ENCODE measurements at regions not wholly inside any gene's neighbourhood (a gene's known extent, or its start where the extent isn't known, plus 50 kb on each side); places are given as distances from the start of the nearest gene placed in this dataset.

- BruUV-seq (replicated peaks): no TSS peak
- Histone ChIP-seq H3K4me3 (ENCODE audit: low read depth, low read length, poor library complexity, severe bottlenecking) (no peak overlapping the region), H3K36me3 (ENCODE audit: insufficient read depth, low read length, poor library complexity, severe bottlenecking) (no peaks in the 10 kb centered on the region), H3K9me3 (ENCODE audit: low read depth, low read length, poor library complexity, severe bottlenecking) (no peaks in the 10 kb centered on the region), H3K27ac (ENCODE audit: low read depth, low read length, poor library complexity, severe bottlenecking) (no peak overlapping the region), H3K4me1 (ENCODE audit: insufficient read depth, low read length, poor library complexity, severe bottlenecking) (no peaks in the 10 kb centered on the region), H3K27me3 (replicated peaks; ENCODE audit: insufficient read depth, low read depth, low read length, poor library complexity) (no peaks in the 10 kb centered on the region)
- intact Hi-C loops (cut with micrococcal nuclease; ENCODE audit: unreplicated experiment): no loop called here
- no peak for DNase-seq (ENCODE audit: low spot score)
- ChIA-PET CTCF (no interaction called here), POLR2A (ENCODE audit: low non-redundant PET) (no interaction called here)
- TF ChIP-seq CTCF (conservative IDR thresholded peaks at IDR 0.05; ENCODE audit: low read depth, low read length): no peak
- TF ChIP-seq EZH2 (IDR thresholded peaks at IDR 0.05; ENCODE audit: borderline replicate concordance, low read depth, low read length, poor library complexity, severe bottlenecking): no peak
Observed at GRCh38 chr5:98492258-98492657, 281.2 kb upstream of the RGMB start.

- H3K4me1 ChIP-seq (ENCODE audit: insufficient read depth, low read length, poor library complexity, severe bottlenecking): no peaks in the 10 kb centered on the region
- H3K36me3 ChIP-seq (ENCODE audit: insufficient read depth, low read length, poor library complexity, severe bottlenecking): no peaks in the 10 kb centered on the region
- no peaks in the 10 kb centered on the region for H3K9me3 ChIP-seq (ENCODE audit: low read depth, low read length, poor library complexity, severe bottlenecking)
- H3K27ac ChIP-seq (ENCODE audit: low read depth, low read length, poor library complexity, severe bottlenecking): no peak overlapping the region
- ChIA-PET POLR2A (ENCODE audit: low non-redundant PET) (no interaction called here), CTCF (no interaction called here)
- H3K27me3 ChIP-seq (replicated peaks; ENCODE audit: insufficient read depth, low read depth, low read length, poor library complexity): no peaks in the 10 kb centered on the region
- intact Hi-C loops (cut with micrococcal nuclease; ENCODE audit: unreplicated experiment): no loop called here
- no TSS peak for BruUV-seq (replicated peaks)
- TF ChIP-seq EZH2 (IDR thresholded peaks at IDR 0.05; ENCODE audit: borderline replicate concordance, low read depth, low read length, poor library complexity, severe bottlenecking): no peak
- TF ChIP-seq CTCF (conservative IDR thresholded peaks at IDR 0.05; ENCODE audit: low read depth, low read length): no peak
- H3K4me3 ChIP-seq (ENCODE audit: low read depth, low read length, poor library complexity, severe bottlenecking): no peak overlapping the region
- DNase-seq (ENCODE audit: low spot score): no peak
Observed at GRCh38 chr5:98497418-98497817, 276.0 kb upstream of the RGMB start.

GRCh38 chr5:98498028-98498427 lies 275.4 kb upstream of the RGMB start:
- ChIA-PET CTCF (no interaction called here), POLR2A (ENCODE audit: low non-redundant PET) (no interaction called here)
- no peaks in the 10 kb centered on the region for H3K4me1 ChIP-seq (ENCODE audit: insufficient read depth, low read length, poor library complexity, severe bottlenecking)
- intact Hi-C loops (cut with micrococcal nuclease; ENCODE audit: unreplicated experiment): no loop called here
- TF ChIP-seq EZH2 (IDR thresholded peaks at IDR 0.05; ENCODE audit: borderline replicate concordance, low read depth, low read length, poor library complexity, severe bottlenecking) (no peak), CTCF (conservative IDR thresholded peaks at IDR 0.05; ENCODE audit: low read depth, low read length) (no peak)
- H3K9me3 ChIP-seq (ENCODE audit: low read depth, low read length, poor library complexity, severe bottlenecking): no peaks in the 10 kb centered on the region
- no peaks in the 10 kb centered on the region for H3K27me3 ChIP-seq (replicated peaks; ENCODE audit: insufficient read depth, low read depth, low read length, poor library complexity)
- no peak for DNase-seq (ENCODE audit: low spot score)
- H3K27ac ChIP-seq (ENCODE audit: low read depth, low read length, poor library complexity, severe bottlenecking): no peak overlapping the region
- no peak overlapping the region for H3K4me3 ChIP-seq (ENCODE audit: low read depth, low read length, poor library complexity, severe bottlenecking)
- no peaks in the 10 kb centered on the region for H3K36me3 ChIP-seq (ENCODE audit: insufficient read depth, low read length, poor library complexity, severe bottlenecking)
- BruUV-seq (replicated peaks): no TSS peak
